GM21576 (cell line): ENCODE measurements at regions not wholly inside any gene's neighbourhood (a gene's known extent, or its start where the extent isn't known, plus 50 kb on each side); places are given as distances from the start of the nearest gene placed in this dataset.

Experiments used
- ATAC-seq: cut with Tn5 transposase; IDR thresholded peaks from one replicate; pipeline ENCODE4 v1.9.1; 2021; ENCODE audit warnings: mild to moderate bottlenecking, moderate library complexity; ENCODE audit not compliant: unreplicated experiment

DNA sequence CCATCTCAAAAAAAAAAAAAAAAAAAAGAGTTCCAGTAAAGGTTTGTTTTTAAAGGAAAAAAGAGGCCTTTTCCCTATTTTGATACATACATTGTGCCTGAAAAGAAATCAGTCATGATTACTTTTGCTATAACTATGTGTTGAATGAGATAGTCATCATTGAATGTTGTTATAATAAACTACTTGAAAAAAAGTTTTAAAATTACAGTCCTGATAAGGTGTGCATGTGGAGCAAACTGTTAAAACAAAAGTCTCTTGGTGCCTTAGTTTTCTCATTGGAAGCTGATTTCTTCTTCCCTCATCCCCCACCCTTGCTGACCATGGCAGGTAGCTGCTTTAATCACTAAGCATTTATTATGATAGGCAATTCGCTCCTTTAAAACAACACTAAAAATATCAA lies 172.3 kb upstream of the TBCA start:
- no peak for ATAC-seq

DNA sequence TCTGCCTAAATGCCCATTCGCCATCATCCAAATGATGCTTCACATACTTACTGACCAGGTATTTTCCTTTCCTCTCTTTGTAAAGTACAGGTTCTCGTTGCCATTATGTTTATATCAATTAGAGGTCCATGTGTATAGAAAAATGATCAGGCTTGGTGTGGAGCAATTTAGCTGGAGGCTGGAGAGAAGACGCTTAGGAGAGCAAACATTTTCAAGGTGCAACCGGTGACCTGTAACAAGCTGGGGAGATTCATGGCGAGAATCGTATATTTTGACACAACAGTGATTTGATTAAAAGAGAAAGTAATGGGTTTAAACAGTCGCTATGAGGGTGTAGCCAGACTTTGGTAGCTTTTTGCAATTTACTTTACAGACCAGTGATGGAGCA lies 170.9 kb upstream of the TBCA start:
- no peak for ATAC-seq

DNA sequence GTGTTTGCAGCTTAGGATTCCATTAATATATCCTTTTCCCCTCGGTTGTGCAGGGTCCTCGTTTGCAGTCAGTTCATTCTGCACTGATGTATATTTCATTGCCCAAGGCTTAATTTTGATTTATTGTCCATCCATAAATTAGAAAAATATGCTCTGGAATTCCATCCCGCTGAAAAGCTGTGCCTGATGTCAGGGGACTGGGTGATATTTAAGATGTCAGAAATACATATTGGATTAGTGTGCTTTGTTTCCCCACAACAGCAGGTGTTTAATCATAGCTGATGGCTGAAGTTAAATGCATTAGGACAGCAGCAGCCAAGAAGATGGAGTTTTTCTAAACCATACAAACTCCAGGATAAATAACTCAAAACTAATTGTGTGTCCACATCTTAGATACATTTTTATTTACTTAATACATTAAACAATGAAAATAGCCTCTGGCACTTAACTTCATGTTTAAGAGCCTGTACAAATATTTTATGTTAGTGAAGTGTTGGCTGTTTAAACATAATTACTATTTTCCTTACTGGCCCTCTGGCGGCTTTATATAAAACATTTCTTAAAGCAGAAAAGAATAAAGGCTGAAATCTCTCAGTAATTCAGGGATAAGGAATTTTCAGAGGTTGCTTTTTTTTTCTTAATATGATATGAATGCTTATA lies 170.4 kb upstream of the TBCA start:
- ATAC-seq: no peak

DNA sequence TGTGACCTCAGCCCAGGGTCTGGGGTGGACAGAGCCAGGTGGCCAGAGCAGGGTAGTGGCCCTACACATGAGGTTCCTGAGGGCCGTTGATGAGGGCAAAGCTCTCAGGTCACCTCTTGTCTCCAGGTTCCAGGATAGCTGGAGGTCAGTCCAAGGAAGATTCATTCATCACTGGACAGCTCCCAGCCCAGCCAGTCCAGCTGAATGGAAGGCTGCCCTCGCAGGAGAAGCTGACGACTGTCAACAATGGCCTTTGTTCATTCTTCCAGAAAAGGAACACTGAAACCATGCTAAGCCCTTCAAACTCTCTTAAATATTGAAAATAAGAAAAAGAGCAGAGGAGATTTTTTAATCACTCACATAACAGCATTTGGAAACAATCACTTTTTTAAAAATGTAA lies 169.7 kb upstream of the TBCA start:
- ATAC-seq: no peak

DNA sequence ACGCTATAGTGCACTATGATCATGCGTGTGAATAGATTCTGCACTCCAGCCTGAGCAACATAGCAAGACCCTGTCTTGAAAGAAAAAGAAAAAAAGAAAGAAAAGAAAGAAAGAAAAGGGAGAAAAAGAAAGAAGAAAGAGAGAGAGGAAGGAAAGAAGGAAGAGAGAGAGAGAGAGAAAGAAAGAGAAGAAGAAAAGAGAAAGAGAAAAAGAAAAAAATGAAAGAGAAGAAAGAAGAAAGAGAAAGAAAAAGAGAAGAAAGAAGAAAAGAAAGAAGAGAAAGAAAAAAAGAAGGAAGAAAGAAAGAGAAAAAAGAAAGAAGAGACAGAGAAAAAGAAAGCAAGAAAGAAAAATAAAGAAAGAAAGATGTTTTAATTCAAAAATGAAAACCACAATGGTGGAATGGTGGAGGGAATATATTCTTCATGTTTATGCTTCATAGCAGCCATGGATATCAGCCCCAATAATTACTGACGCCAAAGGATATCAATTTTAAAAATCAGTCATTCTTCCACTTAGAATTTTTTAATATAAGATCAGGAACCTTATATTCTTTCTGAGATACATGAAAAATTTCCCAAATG lies 168.7 kb upstream of the TBCA start:
- no peak for ATAC-seq

DNA sequence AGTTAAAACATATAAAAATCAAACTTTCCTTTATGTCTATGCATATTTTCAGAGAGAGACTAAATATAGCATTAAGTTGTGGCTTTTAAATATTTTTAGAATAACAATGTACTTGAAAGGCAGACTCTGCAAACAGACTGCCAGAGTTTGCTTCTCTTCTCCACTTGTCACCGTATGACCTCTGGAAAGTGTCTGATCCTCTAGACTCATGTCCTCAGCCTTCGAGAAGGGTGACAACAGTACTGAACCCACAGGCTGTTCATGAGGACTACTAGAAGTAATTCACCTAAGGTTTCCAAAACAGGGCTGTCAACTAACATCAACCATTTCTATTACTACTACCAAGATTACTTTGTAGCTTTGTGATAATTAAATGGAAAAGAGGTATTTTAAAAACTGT lies 167.7 kb upstream of the TBCA start:
- no peak for ATAC-seq

DNA sequence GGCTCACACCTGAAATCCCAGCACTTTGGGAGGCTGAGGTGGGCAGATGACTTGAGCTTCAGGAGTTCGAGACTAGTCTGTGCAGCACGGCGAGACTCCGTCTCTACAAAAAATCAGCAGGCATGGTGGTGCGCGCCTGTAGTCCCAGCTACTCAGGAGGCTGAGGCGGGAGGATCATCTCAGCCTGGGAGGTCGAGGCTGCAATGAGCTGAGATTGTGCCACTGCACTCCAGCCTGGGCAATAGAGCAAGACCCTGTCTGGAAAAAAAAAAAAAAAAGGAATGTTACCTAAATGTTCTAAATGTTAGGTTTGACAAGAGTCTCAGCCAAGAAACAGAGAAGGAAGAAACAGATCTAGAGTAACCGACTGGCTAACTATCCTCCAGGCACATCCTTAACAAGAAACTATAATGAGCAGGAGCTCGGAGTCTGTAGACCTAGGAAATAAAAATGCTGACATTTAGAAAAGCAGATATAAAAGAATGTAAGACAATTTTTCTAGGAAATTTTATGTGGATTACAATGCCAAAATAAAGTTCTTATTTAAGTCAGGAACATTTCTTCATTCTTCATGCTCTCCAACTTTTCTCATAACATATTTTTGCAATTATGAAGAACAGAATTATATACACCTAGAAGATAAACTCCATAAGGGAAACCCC lies 166.6 kb upstream of the TBCA start:
- ATAC-seq: no peak

DNA sequence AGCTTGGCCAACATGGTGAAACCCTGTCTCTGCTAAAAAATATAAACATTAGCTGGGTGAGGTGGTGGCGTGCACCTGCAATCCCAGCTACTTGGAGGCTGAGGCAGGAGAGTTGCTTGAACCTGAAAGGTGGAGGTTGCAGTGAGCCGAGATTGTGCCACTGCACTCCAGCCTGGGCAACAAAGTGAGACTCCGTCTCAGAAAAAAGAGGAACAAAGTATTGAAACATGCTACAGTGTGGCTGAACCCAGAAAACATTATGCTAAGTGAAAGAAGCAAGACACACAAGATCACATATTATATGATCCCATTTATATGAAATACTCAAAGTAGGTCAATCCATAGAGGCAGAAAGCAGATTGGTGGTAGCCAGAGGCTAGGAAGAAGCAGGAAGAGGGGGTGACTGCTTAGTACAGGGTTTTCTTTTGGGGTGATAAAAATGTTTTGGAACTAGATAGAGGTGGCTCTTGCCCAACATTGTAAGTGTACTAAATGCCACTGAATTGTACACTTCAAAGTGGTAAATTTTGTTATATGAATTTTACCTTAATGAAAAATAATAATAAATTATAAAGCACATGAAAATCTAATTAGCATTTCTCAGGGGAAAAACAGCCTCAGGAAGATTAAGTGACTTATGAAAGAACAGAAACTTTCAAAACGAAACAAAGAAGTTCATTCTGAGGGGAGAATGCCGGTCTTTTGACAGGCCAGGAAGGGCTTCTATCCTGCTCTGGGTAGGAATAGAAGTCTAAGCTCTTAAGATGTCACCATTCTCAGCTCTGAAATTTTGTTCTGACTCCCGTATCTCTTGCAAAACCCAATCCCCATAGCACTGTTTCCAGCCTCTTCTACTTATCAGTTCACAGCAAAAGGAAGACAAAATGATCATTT lies 161.1 kb upstream of the TBCA start:
- ATAC-seq: peak; percentile 75

DNA sequence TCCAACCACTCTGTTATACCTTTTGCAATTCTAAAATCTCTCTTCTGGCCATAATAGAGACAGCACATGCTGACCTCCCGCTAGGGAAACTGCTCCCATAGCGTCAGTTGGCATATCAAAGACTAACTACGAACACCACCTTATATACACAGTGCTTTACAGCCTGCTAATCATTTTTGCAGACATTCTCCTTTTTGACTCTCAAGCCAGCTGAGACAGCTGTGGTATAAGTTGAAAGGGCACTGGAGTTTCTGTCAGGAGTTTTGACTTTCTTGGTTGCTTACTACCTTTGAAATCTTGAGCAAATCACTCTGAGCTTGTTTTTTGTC lies 160.2 kb upstream of the TBCA start:
- peak; percentile 16 for ATAC-seq

DNA sequence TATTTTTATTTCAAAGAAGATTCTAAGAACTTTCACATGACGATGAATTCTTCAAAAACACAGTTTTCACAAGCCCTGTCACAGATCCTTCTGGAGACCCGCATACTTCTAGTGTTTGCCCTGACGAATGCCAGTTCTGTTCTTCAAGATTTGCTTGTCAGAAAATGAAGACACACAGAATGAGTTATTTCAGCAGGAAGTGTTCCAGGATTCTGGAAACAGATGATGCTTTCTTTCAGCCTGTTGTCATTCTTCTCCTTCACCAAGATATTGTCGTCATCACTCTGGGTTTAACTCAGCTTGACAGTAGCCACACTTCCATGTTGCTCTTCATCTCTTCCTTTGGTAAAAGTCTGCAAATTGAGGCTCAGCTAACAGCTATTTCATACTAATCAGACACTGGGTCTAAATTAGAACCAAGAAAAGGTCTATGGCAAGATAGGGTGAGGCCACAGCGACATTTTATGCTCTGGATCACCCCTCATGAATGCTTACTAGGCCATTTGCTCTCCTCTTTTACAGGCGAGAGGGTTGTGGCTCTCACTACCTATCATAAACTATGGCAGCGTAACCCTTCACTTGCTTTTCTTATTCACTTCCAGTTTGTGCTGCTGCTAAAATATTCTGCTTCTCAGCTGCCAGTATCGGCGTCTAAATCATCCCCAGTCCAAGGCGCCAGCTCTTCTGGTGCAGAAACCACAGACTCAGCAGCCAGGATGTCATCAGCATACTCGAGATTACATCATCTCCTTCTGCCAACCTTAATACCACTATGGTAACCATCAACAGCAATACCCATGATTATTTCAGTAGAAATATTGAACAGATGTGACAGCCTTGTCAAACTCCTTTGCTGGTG lies 159.6 kb upstream of the TBCA start:
- peak; percentile 46 for ATAC-seq

DNA sequence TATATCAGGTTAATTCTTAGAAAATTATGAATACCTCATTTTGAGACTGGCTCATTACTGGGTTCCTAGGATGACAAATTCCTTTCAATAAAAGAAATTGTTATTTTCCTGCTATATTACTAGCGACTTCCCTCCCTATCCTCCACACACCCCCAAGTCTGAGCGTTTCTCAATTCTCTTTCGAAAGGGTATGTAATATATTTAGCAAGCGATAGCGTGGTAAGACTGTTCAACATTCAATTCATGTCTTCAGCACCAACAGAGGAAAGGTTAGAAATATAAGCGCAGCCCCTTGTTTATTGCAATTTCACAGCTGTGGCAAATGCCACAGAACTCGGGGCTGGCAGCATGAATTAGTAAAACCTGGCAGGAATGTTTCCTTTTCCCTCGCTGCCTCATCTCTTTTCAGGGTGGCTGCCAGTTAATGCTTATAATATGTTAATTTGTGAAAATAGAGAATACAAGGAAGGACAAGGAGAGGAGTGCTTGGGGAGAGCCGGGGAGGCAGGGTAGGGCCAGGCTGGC lies 152.7 kb upstream of the TBCA start:
- ATAC-seq: no peak

DNA sequence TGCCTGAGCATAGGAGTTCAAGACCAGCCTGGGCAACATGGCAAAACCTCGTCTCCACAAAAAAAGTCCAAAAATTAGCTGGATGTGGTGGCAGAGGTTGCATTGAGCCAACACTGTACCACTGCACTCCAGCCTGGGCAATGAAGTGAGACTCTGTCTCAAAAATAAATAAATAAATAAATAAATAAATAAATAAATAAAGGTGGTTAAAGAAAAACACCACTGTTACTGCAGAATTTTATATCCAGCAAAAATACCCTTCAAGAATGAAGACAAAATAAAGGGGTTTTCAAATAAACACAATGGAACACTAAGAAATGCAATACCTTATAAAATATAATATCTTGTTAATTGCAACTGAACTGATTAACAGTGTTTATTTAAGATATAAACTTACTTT lies 150.2 kb upstream of the TBCA start:
- ATAC-seq: no peak

DNA sequence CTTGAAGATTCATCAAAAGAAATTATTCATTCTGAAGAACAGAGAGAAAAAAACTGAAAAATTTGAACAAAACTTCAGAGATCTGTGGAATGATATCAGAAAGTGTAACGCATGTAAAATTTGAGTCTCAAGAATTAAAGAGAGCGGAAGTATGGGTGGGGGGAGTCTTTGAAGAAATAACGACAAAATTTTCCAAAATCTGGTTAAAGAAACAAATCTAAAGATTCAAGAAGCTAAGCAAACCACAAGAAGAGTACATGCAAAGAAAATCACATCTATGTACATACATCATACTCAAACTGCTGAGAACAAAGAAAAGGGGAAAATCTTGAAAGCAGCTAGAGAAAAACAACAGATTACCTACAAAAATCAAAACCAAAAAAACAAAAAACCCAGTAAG lies 149.4 kb upstream of the TBCA start:
- ATAC-seq: no peak

DNA sequence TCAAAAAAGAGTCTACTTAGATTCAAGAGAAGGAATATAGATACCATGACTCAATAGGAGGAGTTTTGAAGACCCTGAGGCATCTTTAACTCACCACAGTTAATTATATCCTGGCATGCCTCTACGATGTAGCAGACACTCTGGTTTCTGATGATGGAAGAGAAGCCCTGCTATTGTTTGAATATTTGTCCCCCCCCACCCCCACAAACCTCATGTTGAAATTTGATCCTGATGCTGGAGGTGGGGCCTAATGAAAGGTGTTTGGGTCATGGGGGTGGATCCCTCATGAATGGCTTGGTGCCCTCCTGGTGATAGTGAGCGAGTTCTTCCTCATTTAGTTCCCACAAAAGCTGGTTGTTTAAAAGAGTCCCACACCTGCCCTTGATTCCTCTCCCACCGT lies 147.9 kb upstream of the TBCA start:
- ATAC-seq: no peak

DNA sequence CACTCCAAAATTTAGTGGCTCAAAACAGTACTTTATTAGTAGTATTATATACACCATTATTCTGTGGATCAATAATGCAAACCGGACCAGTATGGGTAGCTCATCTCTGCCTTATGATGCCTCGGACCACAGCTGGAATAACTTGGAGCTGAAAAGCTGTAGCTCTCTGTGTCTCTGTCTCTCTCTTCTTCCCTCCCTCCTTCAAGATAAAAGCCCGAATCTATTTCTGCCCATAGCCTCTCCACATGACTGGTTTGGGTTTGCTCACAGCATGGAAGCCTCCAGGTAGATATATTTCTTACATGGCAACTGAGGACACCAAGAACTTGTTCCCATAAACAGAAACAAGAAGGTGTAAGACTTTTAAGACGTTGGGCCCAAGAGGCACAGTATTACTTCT lies 147.5 kb upstream of the TBCA start:
- ATAC-seq: no peak

DNA sequence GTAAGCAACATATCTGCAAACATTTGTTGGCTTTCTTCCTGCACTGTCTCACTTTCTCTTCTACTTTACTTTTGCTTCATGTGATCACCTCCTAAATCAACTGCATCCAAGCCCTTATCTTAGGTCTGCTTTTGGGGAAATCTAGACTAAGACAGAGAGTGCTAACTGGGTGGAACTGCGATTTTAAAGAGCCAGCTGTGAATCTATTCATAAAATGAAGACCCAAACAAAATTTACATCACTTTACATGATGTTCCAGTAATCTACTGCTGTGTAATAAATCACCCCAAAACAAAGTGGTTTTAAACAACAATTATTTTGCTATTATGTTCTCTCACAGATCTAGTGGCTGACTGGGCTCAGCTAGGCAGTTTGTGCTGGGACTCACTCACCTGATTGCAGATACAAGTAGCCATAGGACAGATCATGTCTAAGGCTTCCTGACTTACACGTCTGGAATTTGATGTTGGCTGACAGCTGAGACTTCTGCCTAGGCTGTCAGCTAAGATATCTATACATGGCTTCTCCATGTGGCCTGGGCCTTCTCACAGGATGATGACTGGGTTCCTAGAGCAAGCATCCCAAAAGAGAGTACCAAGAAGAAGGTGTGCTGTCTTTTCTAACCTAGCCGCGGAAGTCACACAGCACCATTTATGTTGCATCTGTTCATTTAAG lies 145.1 kb upstream of the TBCA start:
- no peak for ATAC-seq

DNA sequence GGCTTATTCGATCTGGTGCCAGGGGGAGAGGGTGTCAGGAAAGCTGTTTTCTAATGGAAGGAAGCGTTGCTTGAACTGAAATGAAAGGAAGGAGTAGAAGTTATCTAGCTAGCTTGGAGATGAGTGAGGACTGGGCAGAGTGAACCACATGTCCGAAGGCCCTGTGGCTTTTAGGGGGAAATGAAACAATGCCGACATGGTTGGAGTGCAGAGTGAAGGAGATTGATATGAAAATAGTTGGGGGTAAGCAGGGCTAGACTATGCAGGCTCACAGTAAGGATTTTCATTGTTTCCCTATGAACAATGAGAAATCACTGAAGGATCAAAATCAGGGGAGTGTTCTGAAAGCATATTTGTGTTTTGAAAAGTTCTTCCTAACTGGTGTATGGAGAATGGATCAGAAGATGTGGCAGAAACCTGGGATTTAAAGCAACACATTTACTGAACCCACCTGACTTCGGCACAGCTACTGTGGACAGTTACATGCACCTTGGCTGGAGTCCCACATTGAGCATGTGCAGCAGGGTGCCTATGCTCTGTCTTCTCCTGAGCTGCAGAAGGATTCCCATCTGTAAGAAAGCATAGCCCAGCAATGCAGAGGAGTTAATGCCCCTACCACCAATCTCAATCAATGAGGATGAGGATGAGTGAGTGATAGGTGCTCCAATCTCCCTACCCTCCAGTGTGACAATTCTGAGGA lies 144.4 kb upstream of the TBCA start:
- ATAC-seq: no peak

DNA sequence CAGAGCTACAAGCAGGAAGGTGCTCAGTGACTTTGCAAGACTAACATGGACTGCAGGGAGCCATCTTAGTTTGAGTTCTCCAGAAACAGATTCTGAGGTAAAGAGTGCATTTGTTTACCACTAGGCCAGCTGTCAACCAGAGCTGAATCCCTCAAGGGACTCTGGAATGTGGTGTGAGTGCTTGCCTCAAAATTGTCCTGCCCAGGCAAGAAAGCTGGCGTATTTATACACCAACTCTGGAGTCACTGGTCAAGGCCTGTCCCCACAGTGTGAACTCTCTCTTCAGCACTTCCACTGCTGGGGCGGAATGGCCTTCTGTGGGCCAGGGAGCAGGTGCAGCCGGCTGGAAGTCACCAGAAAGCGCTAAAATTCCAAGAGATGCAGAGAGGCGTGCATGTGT lies 139.2 kb upstream of the TBCA start:
- ATAC-seq: no peak

DNA sequence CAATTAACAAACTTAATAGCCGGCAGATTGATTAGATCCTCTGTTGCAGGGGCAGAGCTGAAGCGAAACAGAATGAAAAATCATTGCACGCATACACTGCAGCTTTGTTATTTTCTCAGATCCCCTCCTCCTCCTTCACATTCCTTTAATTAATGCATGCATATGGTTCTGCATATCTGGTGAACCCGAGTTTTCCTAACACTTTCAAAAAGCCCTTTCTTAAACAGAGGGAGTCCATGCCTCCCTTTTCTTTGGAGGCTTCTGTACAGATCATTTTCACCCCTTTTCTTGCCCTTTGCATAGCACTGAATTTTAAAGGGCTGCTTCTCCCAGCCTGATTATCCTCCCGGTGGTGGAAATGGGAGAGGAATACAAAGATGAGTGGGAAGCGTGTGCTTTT lies 136.6 kb upstream of the TBCA start:
- no peak for ATAC-seq
